Right lobe of liver (tissue), 4 donors: ENCODE measurements at regions not wholly inside any gene's neighbourhood (a gene's known extent, or its start where the extent isn't known, plus 50 kb on each side); places are given as distances from the start of the nearest gene placed in this dataset.

ENCODE experiments used
- CTCF ChIP-seq, 4 donors: fragments of 200-600 bp in 3 of 4; fragments of 450-650 bp in 1 of 4; IDR thresholded peaks; one replicate each; pipeline versions ENCODE4 v1.5.1 to v1.8.0; 2016 to 2022; ENCODE audit warnings: antibody characterized with exemption in 4 of 4, mild to moderate bottlenecking in 2 of 4
- POLR2A ChIP-seq: fragments of 450-650 bp; IDR thresholded peaks from one replicate; pipeline ENCODE4 v1.6.1; 2017; ENCODE audit warnings: antibody characterized with exemption, mild to moderate bottlenecking
- donor health status: DM: no; HTN: no; CAD: no.
- donor health status: DM: no; HTN: no; CAD: no.
- donor health status: DM: no; HTN: yes; CAD: no.

- TF ChIP-seq CTCF (IDR thresholded peaks at IDR 0.05) (no peak), POLR2A (no peak)
These were observed 732.8 kb upstream of the FRG1 start for GRCh38 chr4:189207872-189208271.
